Stomach (tissue), 8 donors: ENCODE measurements at regions not wholly inside any gene's neighbourhood (a gene's known extent, or its start where the extent isn't known, plus 50 kb on each side); places are given as distances from the start of the nearest gene placed in this dataset.
A peak's percentile ranks its signal among the peaks of the same experiment; 100 is the strongest.

Experiments used
- DNase-seq, 2 donors: peaks; one replicate each; pipeline versions ENCODE4 v3.0.0 to v3.0.0-alpha.2; 2013 to 2019
- H3K27ac ChIP-seq, 5 donors: fragments of 200-600 bp in 4 of 5; sonication (generic) in 4 of 5; one replicate each; pipeline ENCODE4 v1.5.1; 2013 to 2019; ENCODE audit warnings: mild to moderate bottlenecking in 1 of 5, moderate library complexity in 1 of 5
- H3K27me3 ChIP-seq, 3 donors: fragments of 200-600 bp; sonication (generic); one replicate each; pipeline ENCODE4 v1.5.1; 2017 to 2019; ENCODE audit warnings: mixed run types in 1 of 3
- H3K36me3 ChIP-seq, 4 donors: fragments of 200-600 bp; sonication (generic); 1 replicate in 3 of 4; 2 replicates in 1 of 4; pipeline ENCODE4 v1.5.1; 2016 to 2019
- H3K4me1 ChIP-seq, 4 donors: fragments of 200-600 bp; sonication (generic); one replicate each; pipeline ENCODE4 v1.5.1; 2016 to 2019
- H3K4me3 ChIP-seq, 4 donors: fragments of 200-600 bp; sonication (generic) in 3 of 4; one replicate each; pipeline ENCODE4 v1.5.1; 2016 to 2019; ENCODE audit warnings: mild to moderate bottlenecking in 1 of 4
- H3K9me3 ChIP-seq, 4 donors: fragments of 200-600 bp; sonication (generic); one replicate each; pipeline ENCODE4 v1.5.1; 2016 to 2019
- CTCF ChIP-seq, 7 experiments: fragments of 450-650 bp in 4 of 7; fragments of 200-600 bp in 3 of 7; sonication (generic) in 3 of 7; IDR thresholded peaks; one replicate each; pipeline ENCODE4 v1.5.1; 2016 to 2019; ENCODE audit warnings: antibody characterized with exemption in 7 of 7, control low read depth in 2 of 7, mild to moderate bottlenecking in 1 of 7
- EP300 ChIP-seq: sonication (generic); formaldehyde crosslinking; IDR thresholded peaks from one replicate; pipeline ENCODE4 v1.6.1; 2017; ENCODE audit warnings: antibody characterized with exemption
- POLR2A ChIP-seq, 4 donors: fragments of 450-650 bp; IDR thresholded peaks; one replicate each; pipeline ENCODE4 v1.6.1; 2016; ENCODE audit warnings: antibody characterized with exemption in 4 of 4, control low read depth in 2 of 4, mild to moderate bottlenecking in 1 of 4, moderate library complexity in 1 of 4
- POLR2AphosphoS5 ChIP-seq, 3 donors: sonication (generic); formaldehyde crosslinking; IDR thresholded peaks; one replicate each; pipeline ENCODE4 v1.6.1; 2016; ENCODE audit warnings: antibody characterized with exemption in 3 of 3
- WGBS, 5 donors: extraction: QIAGEN DNeasy Blood & Tissue Kit in 3 of 5; methylation state at CpG; one replicate each; pipeline versions ENCODE4 v1.1.5 to v1.1.7; 2013 to 2018; 5-methylcytosine and 5-hydroxymethylcytosine counted together
- intact Hi-C: fragments of 100-400 bp; cut with DNase I; formaldehyde crosslinking; loops from one replicate; pipeline ENCODE4 v1.15.1; 2023; ENCODE audit warnings: low total_unique reads
- donor health status: healthy with polysubstance abuse.
- donor health status: Bipolar disorder and iron deficiency.
- donor health status: healthy.

GRCh38 chr3:59318881-59319280, 269.1 kb upstream of the CFAP20DC start:
- Histone ChIP-seq H3K27me3 (no peaks in the 10 kb centered on the region), H3K36me3 (no peaks in the 10 kb centered on the region), H3K27ac (no peak overlapping the region), H3K4me3 (no peak overlapping the region), H3K4me1 (no peaks in the 10 kb centered on the region), H3K9me3 (no peaks in the 10 kb centered on the region)
- no peak for DNase-seq
- WGBS, 5 donors = 24 to 59% (median 43%) methylated on average over 1 of the region's 1 CpG
- TF ChIP-seq EP300 = no peak
- no peak for TF ChIP-seq CTCF (IDR thresholded peaks at IDR 0.05)
- no peak for TF ChIP-seq POLR2AphosphoS5 (IDR thresholded peaks at IDR 0.05)
- no peak for TF ChIP-seq POLR2A (IDR thresholded peaks at IDR 0.05)
- intact Hi-C loops = no loop called here

- intact Hi-C loops = no loop called here
Measured at GRCh38 chr3:59317386-59317785, 267.6 kb upstream of the CFAP20DC start.

GRCh38 chr3:59316688-59317275, 267.0 kb upstream of the CFAP20DC start:
- DNase-seq = no peak
- H3K27me3 ChIP-seq = no peaks in the 10 kb centered on the region
- no peaks in the 10 kb centered on the region for H3K36me3 ChIP-seq
- H3K27ac ChIP-seq = no peak overlapping the region
- intact Hi-C loops = no loop called here
- no peaks in the 10 kb centered on the region for H3K4me1 ChIP-seq
- no peak overlapping the region for H3K4me3 ChIP-seq
- WGBS, 5 donors = 65 to 87% (median 76%) methylated on average over 3 of the region's 3 CpGs
- TF ChIP-seq POLR2AphosphoS5 (IDR thresholded peaks at IDR 0.05) = no peak
- no peak for TF ChIP-seq POLR2A (IDR thresholded peaks at IDR 0.05)
- TF ChIP-seq CTCF (IDR thresholded peaks at IDR 0.05) = no peak
- TF ChIP-seq EP300 = no peak
- H3K9me3 ChIP-seq = no peaks in the 10 kb centered on the region

More at GRCh38 chr3:59317386-59317785, 267.6 kb upstream of the CFAP20DC start:
- H3K27ac ChIP-seq = no peak overlapping the region
- no peak for DNase-seq
- no peaks in the 10 kb centered on the region for H3K9me3 ChIP-seq
- 87 to 93% (median 89%) methylated on average over 6 of the region's 6 CpGs for WGBS, 5 donors
- no peak overlapping the region for H3K4me3 ChIP-seq
- no peaks in the 10 kb centered on the region for H3K27me3 ChIP-seq
- no peak for TF ChIP-seq POLR2AphosphoS5 (IDR thresholded peaks at IDR 0.05)
- TF ChIP-seq EP300 = no peak
- no peak for TF ChIP-seq POLR2A (IDR thresholded peaks at IDR 0.05)
- TF ChIP-seq CTCF (IDR thresholded peaks at IDR 0.05) = no peak
- H3K4me1 ChIP-seq = no peaks in the 10 kb centered on the region
- H3K36me3 ChIP-seq = no peaks in the 10 kb centered on the region

- TF ChIP-seq CTCF (IDR thresholded peaks at IDR 0.05) = peak in 2 of 7 experiments; percentile 13 to 30
- no peak for TF ChIP-seq POLR2AphosphoS5 (IDR thresholded peaks at IDR 0.05)
- WGBS, 5 donors = 39 to 58% (median 49%) methylated on average over 2 of the region's 2 CpGs
- H3K36me3 ChIP-seq = no peaks in the 10 kb centered on the region
- H3K27ac ChIP-seq = no peak overlapping the region
- no peaks in the 10 kb centered on the region for H3K9me3 ChIP-seq
- H3K27me3 ChIP-seq = no peaks in the 10 kb centered on the region
- H3K4me1 ChIP-seq = no peaks in the 10 kb centered on the region
- DNase-seq = peak; percentile 28 to 54
- H3K4me3 ChIP-seq = no peak overlapping the region
- intact Hi-C loops = no loop called here
Measured at GRCh38 chr3:59313365-59313764, 263.5 kb upstream of the CFAP20DC start.
